Thoracic aorta (tissue), 2 donors: ENCODE measurements at regions not wholly inside any gene's neighbourhood (a gene's known extent, or its start where the extent isn't known, plus 50 kb on each side); places are given as distances from the start of the nearest gene placed in this dataset.

Experiments used
- ATAC-seq: fragments of 150-250 bp; one replicate; pipeline ENCODE4 v1.8.0; 2017; ENCODE audit warnings: low read depth; ENCODE audit not compliant: insufficient number of reproducible peaks, low FRiP score
- DNase-seq: peaks from one replicate; pipeline ENCODE4 v3.0.0-alpha.2; 2020; ENCODE audit warnings: low spot score
- H3K27ac ChIP-seq, 2 donors: fragments of 200-600 bp; sonication (generic); 1 replicate in 1 of 2; 2 replicates in 1 of 2; pipeline ENCODE4 v1.5.1; 2016; ENCODE audit warnings: mild to moderate bottlenecking in 2 of 2, moderate library complexity in 2 of 2
- H3K27me3 ChIP-seq: fragments of 200-600 bp; sonication (generic); replicated peaks from 2 replicates; pipeline ENCODE4 v1.6.0; 2016; ENCODE audit warnings: mild to moderate bottlenecking; ENCODE audit not compliant: insufficient read depth
- H3K36me3 ChIP-seq: fragments of 200-600 bp; sonication (generic); one replicate; pipeline ENCODE4 v1.5.1; 2016
- H3K4me1 ChIP-seq, 2 donors: fragments of 200-600 bp; sonication (generic); 1 replicate in 1 of 2; 2 replicates in 1 of 2; pipeline versions ENCODE4 v1.5.1 to v1.6.0; 2016; ENCODE audit warnings: low read depth in 2 of 2, mild to moderate bottlenecking in 1 of 2; ENCODE audit not compliant: control insufficient read depth in 1 of 2
- H3K4me3 ChIP-seq: fragments of 200-600 bp; sonication (generic); 2 replicates; pipeline ENCODE4 v1.5.1; 2016; ENCODE audit warnings: mild to moderate bottlenecking
- H3K9me3 ChIP-seq: fragments of 200-600 bp; sonication (generic); 2 replicates; pipeline ENCODE4 v1.5.1; 2016
- TF ChIP-seq, protein P1 (sequence below): fragments of 200-600 bp; sonication (generic); IDR thresholded peaks from one replicate; pipeline ENCODE4 v1.5.1; 2019; ENCODE audit warnings: antibody characterized with exemption

GRCh38 chr13:105364191-105364590, 1171.3 kb downstream of the EFNB2 start:
- Histone ChIP-seq H3K4me1 (no peaks in the 10 kb centered on the region), H3K9me3 (no peaks in the 10 kb centered on the region), H3K4me3 (no peak overlapping the region), H3K36me3 (no peaks in the 10 kb centered on the region), H3K27ac (no peak overlapping the region), H3K27me3 (no peaks in the 10 kb centered on the region)
- ATAC-seq: no peak
- no peak for DNase-seq
- TF ChIP-seq, protein P1, sequence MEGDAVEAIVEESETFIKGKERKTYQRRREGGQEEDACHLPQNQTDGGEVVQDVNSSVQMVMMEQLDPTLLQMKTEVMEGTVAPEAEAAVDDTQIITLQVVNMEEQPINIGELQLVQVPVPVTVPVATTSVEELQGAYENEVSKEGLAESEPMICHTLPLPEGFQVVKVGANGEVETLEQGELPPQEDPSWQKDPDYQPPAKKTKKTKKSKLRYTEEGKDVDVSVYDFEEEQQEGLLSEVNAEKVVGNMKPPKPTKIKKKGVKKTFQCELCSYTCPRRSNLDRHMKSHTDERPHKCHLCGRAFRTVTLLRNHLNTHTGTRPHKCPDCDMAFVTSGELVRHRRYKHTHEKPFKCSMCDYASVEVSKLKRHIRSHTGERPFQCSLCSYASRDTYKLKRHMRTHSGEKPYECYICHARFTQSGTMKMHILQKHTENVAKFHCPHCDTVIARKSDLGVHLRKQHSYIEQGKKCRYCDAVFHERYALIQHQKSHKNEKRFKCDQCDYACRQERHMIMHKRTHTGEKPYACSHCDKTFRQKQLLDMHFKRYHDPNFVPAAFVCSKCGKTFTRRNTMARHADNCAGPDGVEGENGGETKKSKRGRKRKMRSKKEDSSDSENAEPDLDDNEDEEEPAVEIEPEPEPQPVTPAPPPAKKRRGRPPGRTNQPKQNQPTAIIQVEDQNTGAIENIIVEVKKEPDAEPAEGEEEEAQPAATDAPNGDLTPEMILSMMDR: no peak

DNA sequence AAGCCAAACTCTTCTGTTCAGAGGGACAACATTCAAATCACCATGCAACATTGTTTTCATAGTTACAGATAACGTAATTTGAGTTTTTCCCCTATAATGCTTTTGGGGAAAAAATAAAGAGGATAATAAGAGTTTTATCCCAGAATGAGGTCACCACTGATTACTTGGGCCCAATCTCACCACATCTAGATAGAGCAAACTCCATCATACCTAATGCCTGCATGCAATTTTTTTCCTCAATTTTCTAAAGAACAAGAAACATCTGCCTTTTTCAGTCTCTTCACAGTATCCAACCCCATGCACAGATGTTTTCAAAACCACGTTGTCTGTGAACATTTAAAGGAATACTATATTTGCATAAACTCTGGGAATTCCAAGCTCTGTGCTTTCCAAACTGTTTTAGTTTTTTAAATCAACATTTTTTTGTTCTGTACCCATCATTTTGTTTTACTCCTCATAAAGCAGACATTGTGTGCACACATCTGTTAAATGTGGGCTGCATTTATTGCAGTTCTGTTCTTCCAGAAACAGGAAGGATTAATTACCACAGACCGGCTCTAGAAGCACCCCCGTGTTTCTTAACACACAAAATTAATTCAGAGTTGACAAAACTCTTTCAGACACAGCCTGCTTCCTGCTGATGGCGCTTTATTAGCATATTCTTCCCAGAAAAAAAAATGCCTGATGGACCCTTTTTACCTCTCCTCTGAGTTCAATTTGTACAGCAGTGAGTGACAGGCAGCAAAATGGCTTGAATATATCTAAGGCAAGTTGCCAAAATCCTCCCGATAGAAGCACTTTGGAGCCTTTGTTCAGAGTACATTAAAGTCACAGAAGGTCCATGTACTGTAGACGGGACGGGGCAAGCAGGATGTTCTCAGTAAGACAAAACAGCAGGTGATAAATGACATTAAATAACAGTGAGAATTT, 1171.9 kb downstream of the EFNB2 start:
- DNase-seq (no peak), ATAC-seq (no peak)
- Histone ChIP-seq H3K4me1 (no peaks in the 10 kb centered on the region), H3K36me3 (no peaks in the 10 kb centered on the region), H3K4me3 (no peak overlapping the region), H3K9me3 (no peaks in the 10 kb centered on the region), H3K27me3 (no peaks in the 10 kb centered on the region), H3K27ac (no peak overlapping the region)
- TF ChIP-seq, protein P1: no peak

DNA sequence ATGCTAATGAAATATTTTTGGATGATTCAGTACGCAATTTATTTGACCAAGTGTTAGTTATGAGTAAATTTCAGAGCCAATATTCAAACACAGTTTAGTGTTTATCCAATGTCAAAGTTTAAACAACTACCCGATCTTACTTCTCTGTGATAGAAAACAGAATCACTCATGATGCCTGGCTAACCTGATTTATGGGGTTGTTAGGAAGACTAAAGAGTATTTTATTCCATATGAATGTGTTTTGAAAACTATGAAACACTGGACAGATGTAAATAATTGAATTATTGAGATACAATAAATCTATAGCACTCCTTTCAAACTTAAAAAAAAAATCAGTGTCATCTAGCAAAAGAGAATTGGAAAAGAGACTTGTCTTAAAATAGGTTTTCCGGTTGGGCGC, 1181.8 kb downstream of the EFNB2 start:
- H3K4me3 ChIP-seq: no peak overlapping the region
- DNase-seq: no peak
- no peaks in the 10 kb centered on the region for H3K9me3 ChIP-seq
- H3K27ac ChIP-seq: no peak overlapping the region
- H3K4me1 ChIP-seq: no peaks in the 10 kb centered on the region
- no peak for ATAC-seq
- H3K36me3 ChIP-seq: no peaks in the 10 kb centered on the region
- no peaks in the 10 kb centered on the region for H3K27me3 ChIP-seq
- TF ChIP-seq, protein P1: no peak

DNA sequence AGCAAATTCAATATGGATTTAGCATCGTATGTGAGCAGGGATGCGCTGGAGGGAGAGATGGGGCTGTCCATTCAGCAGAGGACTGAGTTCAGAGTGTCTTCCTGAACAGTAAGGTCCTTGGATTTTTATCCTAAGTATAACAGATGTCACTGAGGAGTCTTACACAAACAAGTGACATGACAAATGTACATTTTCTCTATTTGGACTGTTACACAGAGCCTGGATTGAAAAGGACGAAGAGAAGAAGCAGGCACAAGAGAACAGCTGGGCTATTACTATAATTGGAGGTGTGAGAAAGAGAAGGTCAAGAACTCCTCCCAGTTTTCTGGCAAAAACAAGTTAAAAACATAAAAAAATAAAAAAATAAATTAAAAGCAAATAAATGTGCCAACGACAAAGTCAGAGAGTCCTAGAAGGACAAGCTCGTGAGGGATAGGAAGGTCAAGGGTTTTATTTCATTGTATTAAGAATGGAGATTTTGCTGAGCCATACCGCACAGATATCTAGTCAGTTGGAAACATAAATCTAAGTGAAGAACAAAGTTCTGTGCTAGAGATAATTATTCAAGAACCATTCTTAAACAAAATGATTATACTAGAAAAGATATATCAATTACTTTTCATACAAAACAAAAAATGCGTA, 1186.3 kb downstream of the EFNB2 start:
- DNase-seq (no peak), ATAC-seq (no peak)
- Histone ChIP-seq H3K27ac (no peak overlapping the region), H3K27me3 (no peaks in the 10 kb centered on the region), H3K9me3 (no peaks in the 10 kb centered on the region), H3K36me3 (no peaks in the 10 kb centered on the region), H3K4me3 (no peak overlapping the region), H3K4me1 (no peaks in the 10 kb centered on the region)
- TF ChIP-seq, protein P1: no peak

DNA sequence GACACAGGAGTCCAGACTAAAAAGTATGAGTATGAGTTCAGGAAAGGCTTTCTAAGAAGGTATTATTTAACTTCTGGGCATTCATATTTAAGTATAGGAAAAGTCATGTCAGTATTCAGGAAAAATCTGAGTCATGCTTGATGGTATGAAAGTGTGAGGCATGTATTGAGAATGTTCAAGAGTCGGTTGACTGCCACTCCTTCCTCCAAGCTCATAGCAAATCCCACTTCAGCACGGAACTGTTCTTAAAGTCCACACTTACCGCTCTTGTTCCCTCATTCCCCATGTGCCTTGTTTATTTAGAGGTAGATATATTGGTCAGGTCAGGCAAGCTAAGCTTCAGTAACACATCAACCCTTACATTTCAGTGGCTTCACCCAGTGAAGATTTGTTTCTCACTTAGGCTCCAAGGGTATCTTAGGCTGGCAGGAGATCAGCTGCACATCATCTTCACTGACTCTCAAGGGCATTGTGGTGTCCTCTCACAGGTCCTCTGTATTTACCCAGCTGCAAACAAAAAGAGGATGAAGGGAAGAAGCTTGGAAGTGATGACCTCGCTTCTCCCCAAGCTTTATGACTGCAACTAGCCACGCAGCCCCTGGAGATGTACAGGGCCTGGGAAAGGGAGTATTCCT, 1189.2 kb downstream of the EFNB2 start:
- TF ChIP-seq, protein P1: no peak
- Histone ChIP-seq H3K27ac (no peak overlapping the region), H3K36me3 (no peaks in the 10 kb centered on the region), H3K27me3 (no peaks in the 10 kb centered on the region), H3K4me3 (no peak overlapping the region), H3K4me1 (peaks cover 6 to 12% of the 10 kb centered on the region in 2 donors), H3K9me3 (no peaks in the 10 kb centered on the region)
- no peak for DNase-seq
- no peak for ATAC-seq
